CD14-positive monocyte (primary cell): ENCODE measurements at regions not wholly inside any gene's neighbourhood (a gene's known extent, or its start where the extent isn't known, plus 50 kb on each side); places are given as distances from the start of the nearest gene placed in this dataset.

Experiments used
- DNase-seq, 3 donors: peaks; one replicate each; pipeline ENCODE4 v3.0.0-alpha.2; 2011 to 2022
- H2AFZ ChIP-seq: 2 replicates; pipeline ENCODE4 v1.6.0; 2012; ENCODE audit warnings: mild to moderate bottlenecking, low read depth, low read length, inconsistent platforms; ENCODE audit not compliant: insufficient read depth, poor library complexity, severe bottlenecking
- H3K27ac ChIP-seq, 2 donors: 1 replicate in 1 of 2; 2 replicates in 1 of 2; pipeline ENCODE4 v1.5.1; 2012 to 2013; ENCODE audit warnings: low read length in 2 of 2, control low read depth in 1 of 2, inconsistent platforms in 1 of 2, low read depth in 1 of 2, mild to moderate bottlenecking in 1 of 2
- H3K27me3 ChIP-seq, 2 donors: one replicate each; pipeline versions ENCODE4 v1.6.0 to v1.6.1; 2011 to 2013; ENCODE audit warnings: low read length in 2 of 2; ENCODE audit not compliant: control insufficient read depth in 2 of 2, insufficient read depth in 2 of 2
- H3K36me3 ChIP-seq, 2 donors: replicated peaks in 1 of 2; 1 replicate in 1 of 2; 2 replicates in 1 of 2; pipeline versions ENCODE4 v1.5.1 to v1.6.1; 2012 to 2013; ENCODE audit warnings: low read length in 2 of 2, control low read depth in 1 of 2, inconsistent platforms in 1 of 2, mild to moderate bottlenecking in 1 of 2; ENCODE audit not compliant: insufficient read depth in 2 of 2, control insufficient read depth in 1 of 2
- H3K4me1 ChIP-seq, 2 donors: 1 replicate in 1 of 2; 2 replicates in 1 of 2; pipeline versions ENCODE4 v1.5.1 to v1.6.1; 2012 to 2013; ENCODE audit warnings: low read length in 2 of 2, control low read depth in 1 of 2, inconsistent platforms in 1 of 2, mild to moderate bottlenecking in 1 of 2, moderate library complexity in 1 of 2; ENCODE audit not compliant: insufficient read depth in 2 of 2, control insufficient read depth in 1 of 2
- H3K4me2 ChIP-seq: replicated peaks from 2 replicates; pipeline ENCODE3; 2012; ENCODE audit warnings: low read length, moderate library complexity, mild to moderate bottlenecking; ENCODE audit not compliant: poor library complexity, severe bottlenecking; ENCODE audit errors: extremely low read depth
- H3K4me3 ChIP-seq, 3 experiments: fragments of 200-600 bp in 1 of 3; sonication (generic) in 1 of 3; replicated peaks in 1 of 3; 1 replicate in 2 of 3; 2 replicates in 1 of 3; pipeline ENCODE4 v1.5.1; 2011 to 2013; ENCODE audit warnings: low read length in 3 of 3, mild to moderate bottlenecking in 3 of 3, control low read depth in 2 of 3, low read depth in 2 of 3, inconsistent platforms in 1 of 3, moderate library complexity in 1 of 3
- H3K79me2 ChIP-seq: 2 replicates; pipeline ENCODE4 v1.6.0; 2012; ENCODE audit warnings: mild to moderate bottlenecking, control low read depth, inconsistent platforms, low read length, moderate library complexity; ENCODE audit not compliant: insufficient read depth
- H3K9ac ChIP-seq: 2 replicates; pipeline ENCODE4 v1.6.0; 2017; ENCODE audit warnings: low read length, mild to moderate bottlenecking; ENCODE audit not compliant: insufficient read depth, poor library complexity, severe bottlenecking
- H3K9me3 ChIP-seq, 2 donors: replicated peaks in 1 of 2; 1 replicate in 1 of 2; 2 replicates in 1 of 2; pipeline versions ENCODE4 v1.5.1 to v1.6.1; 2012 to 2013; ENCODE audit warnings: low read length in 2 of 2, control low read depth in 1 of 2; ENCODE audit not compliant: control insufficient read depth in 1 of 2, insufficient read depth in 1 of 2
- H4K20me1 ChIP-seq: 2 replicates; pipeline ENCODE4 v1.6.0; 2012; ENCODE audit warnings: mild to moderate bottlenecking, low read length, control low read depth, moderate library complexity; ENCODE audit not compliant: insufficient read depth
- H3K27ac Mint-ChIP-seq, 7 donors: one replicate each; pipeline ENCODE4 v1.8.0; 2020; ENCODE audit warnings: mild to moderate bottlenecking in 7 of 7, mixed read lengths in 7 of 7, moderate library complexity in 6 of 7, inconsistent platforms in 2 of 7
- H3K27me3 Mint-ChIP-seq, 3 donors: one replicate each; pipeline ENCODE4 v1.8.0; 2021 to 2022; ENCODE audit warnings: low read depth in 3 of 3, mild to moderate bottlenecking in 3 of 3, mixed read lengths in 3 of 3, moderate library complexity in 3 of 3, inconsistent platforms in 1 of 3
- H3K36me3 Mint-ChIP-seq, 2 donors: one replicate each; pipeline ENCODE4 v1.8.0; 2020; ENCODE audit warnings: mixed read lengths in 2 of 2, inconsistent platforms in 1 of 2, mild to moderate bottlenecking in 1 of 2
- H3K4me1 Mint-ChIP-seq: one replicate; pipeline ENCODE4 v1.8.0; 2020; ENCODE audit warnings: mild to moderate bottlenecking, mixed read lengths
- H3K4me3 Mint-ChIP-seq, 2 donors: one replicate each; pipeline ENCODE4 v1.8.0; 2020; ENCODE audit warnings: mild to moderate bottlenecking in 2 of 2, mixed read lengths in 2 of 2, moderate library complexity in 1 of 2
- H3K9me3 Mint-ChIP-seq, 7 donors: one replicate each; pipeline ENCODE4 v1.8.0; 2020 to 2022; ENCODE audit warnings: mixed read lengths in 7 of 7, mild to moderate bottlenecking in 6 of 7, moderate library complexity in 6 of 7, inconsistent platforms in 2 of 7
- CTCF ChIP-seq: fragments of 200-600 bp; IDR thresholded peaks from one replicate; pipeline ENCODE4 v1.8.0; 2022; ENCODE audit warnings: antibody characterized with exemption, mild to moderate bottlenecking
- WGBS: methylation state at CpG from one replicate; pipeline ENCODE4 v1.1.5; 2013; ENCODE audit warnings: missing lambda C conversion rate; ENCODE audit not compliant: insufficient coverage; 5-methylcytosine and 5-hydroxymethylcytosine counted together
- intact Hi-C, 2 donors: fragments of 100-400 bp; cut with micrococcal nuclease; formaldehyde crosslinking; loops; one replicate each; pipeline versions ENCODE4 v1.15.0 to v1.15.1; 2023

- no peaks in the 10 kb centered on the region for H3K36me3 Mint-ChIP-seq
- no peak overlapping the region for H3K27ac ChIP-seq
- H3K4me1 ChIP-seq, result no peaks in the 10 kb centered on the region
- H3K4me1 Mint-ChIP-seq, result no peaks in the 10 kb centered on the region
- no peaks in the 10 kb centered on the region for H4K20me1 ChIP-seq
- H3K27me3 Mint-ChIP-seq, result peaks cover 0 to 2% (median 0%) of the 10 kb centered on the region in 3 donors
- no peak for DNase-seq
- H3K36me3 ChIP-seq, result no peaks in the 10 kb centered on the region
- no peak overlapping the region for H2AFZ ChIP-seq
- TF ChIP-seq CTCF, result no peak
- WGBS, result 85% methylated on average over 1 of the region's 2 CpGs
- no peaks in the 10 kb centered on the region for H3K27me3 ChIP-seq
- intact Hi-C loops, result no loop called here
- no peaks in the 10 kb centered on the region for H3K79me2 ChIP-seq
- no peak overlapping the region for H3K4me3 ChIP-seq
- H3K4me2 ChIP-seq, result no peak overlapping the region
- peaks cover 0 to 13% (median 4%) of the 10 kb centered on the region in 7 donors for H3K9me3 Mint-ChIP-seq
- H3K9me3 ChIP-seq, result no peaks in the 10 kb centered on the region
- no peak overlapping the region for H3K9ac ChIP-seq
- H3K4me3 Mint-ChIP-seq, result no peak overlapping the region
- no peak overlapping the region for H3K27ac Mint-ChIP-seq
These were observed 180.8 kb downstream of the CARTPT start for GRCh38 chr5:71899865-71900342.

- H3K4me1 ChIP-seq, result no peaks in the 10 kb centered on the region
- Mint-ChIP-seq H3K4me1 (no peaks in the 10 kb centered on the region), H3K36me3 (no peaks in the 10 kb centered on the region), H3K27me3 (peaks cover 0 to 3% (median 0%) of the 10 kb centered on the region in 3 donors), H3K27ac (no peak overlapping the region), H3K4me3 (no peak overlapping the region), H3K9me3 (peaks cover 0 to 9% (median 2%) of the 10 kb centered on the region in 7 donors)
- no peaks in the 10 kb centered on the region for H3K36me3 ChIP-seq
- H3K79me2 ChIP-seq, result no peaks in the 10 kb centered on the region
- H2AFZ ChIP-seq, result no peak overlapping the region
- DNase-seq, result no peak
- no peak overlapping the region for H3K27ac ChIP-seq
- no peaks in the 10 kb centered on the region for H3K27me3 ChIP-seq
- H3K4me2 ChIP-seq, result no peak overlapping the region
- no peak overlapping the region for H3K9ac ChIP-seq
- no CpG with 5 or more reads among the region's 2 CpGs for WGBS
- no peaks in the 10 kb centered on the region for H3K9me3 ChIP-seq
- TF ChIP-seq CTCF, result no peak
- intact Hi-C loops, result no loop called here
- no peaks in the 10 kb centered on the region for H4K20me1 ChIP-seq
- no peak overlapping the region for H3K4me3 ChIP-seq
These were observed 184.7 kb downstream of the CARTPT start for GRCh38 chr5:71903808-71904207.
